ACHN (cell line): ENCODE measurements at regions not wholly inside any gene's neighbourhood (a gene's known extent, or its start where the extent isn't known, plus 50 kb on each side); places are given as distances from the start of the nearest gene placed in this dataset.
"Not testable (repeated sequence)": the region's sequence is repeated elsewhere in the genome, so short reads cannot be mapped to it uniquely, and the experiment has no call there.

ENCODE experiments used
- DNase-seq: peaks from one replicate; pipeline ENCODE4 v3.0.0-alpha.2; 2015
- in situ Hi-C: cut with HindIII; loops from 2 replicates; pipeline ENCODE4 v1.10.0; 2017; ENCODE audit warnings: low sequenced_read_pairs, low pct_ligation_motif_present, low pct_unique_long_range_greater_than_20kb

DNA sequence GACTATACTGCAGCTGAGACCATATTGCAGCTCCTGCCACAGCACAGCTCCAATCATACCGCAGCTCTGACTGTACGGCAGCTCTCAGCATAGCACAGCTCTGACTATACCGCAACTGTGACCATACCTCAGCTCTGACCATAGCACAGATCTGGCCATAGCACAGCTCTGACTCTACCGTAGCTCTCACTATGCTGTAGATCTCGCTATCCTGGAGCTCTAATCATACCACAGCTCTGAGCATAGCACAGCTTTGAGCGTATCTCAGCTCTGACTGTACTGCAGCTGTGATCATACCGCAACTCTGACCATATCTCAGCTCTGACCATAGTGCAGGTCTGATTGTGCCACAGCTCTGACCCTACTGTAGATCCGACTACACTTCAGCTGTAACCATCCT lies 139.2 kb downstream of the ASMT start:
- DNase-seq: no peak
- in situ Hi-C loops: no loop called here

DNA sequence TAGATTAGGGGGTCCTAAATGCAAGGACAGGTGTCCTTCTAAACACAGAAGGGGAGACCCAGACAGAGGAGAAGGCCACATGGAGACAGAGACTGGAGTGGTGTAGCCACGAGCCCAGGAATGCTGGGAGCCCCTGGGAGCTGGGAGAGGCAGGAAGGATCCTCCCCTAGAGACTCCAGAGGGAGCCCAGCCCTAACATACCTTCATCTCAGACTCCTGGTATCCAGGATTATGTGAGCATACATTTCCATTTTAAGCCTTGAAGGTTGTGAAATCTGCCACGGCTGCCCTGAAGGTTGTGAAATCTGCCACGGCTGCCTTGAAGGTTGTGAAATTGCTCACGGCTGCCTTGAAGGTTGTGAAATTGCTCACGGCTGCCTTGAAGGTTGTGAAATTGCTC lies 148.4 kb downstream of the ASMT start:
- no peak for DNase-seq
- in situ Hi-C loops: no loop called here

DNA sequence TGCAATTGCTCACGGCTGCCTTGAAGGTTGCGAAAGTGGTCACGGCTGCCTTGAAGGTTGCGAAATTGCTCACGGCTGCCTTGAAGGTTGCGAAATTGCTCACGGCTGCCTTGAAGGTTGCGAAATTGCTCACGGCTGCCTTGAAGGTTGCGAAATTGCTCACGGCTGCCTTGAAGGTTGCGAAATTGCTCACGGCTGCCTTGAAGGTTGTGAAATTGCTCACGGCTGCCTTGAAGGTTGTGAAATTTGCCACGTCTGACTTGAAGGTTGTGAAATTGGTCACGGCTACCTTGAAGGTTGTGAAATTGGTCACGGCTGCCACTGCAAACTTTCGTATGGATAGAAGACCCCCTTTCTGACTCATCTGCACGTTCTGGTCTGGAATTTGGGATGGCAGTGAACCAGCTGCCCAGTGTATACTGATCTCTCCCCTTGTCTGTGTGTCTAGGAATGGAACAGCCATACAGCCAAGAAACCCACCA lies 150.1 kb downstream of the ASMT start:
- DNase-seq, in situ Hi-C loops: not testable (repeated sequence)

DNA sequence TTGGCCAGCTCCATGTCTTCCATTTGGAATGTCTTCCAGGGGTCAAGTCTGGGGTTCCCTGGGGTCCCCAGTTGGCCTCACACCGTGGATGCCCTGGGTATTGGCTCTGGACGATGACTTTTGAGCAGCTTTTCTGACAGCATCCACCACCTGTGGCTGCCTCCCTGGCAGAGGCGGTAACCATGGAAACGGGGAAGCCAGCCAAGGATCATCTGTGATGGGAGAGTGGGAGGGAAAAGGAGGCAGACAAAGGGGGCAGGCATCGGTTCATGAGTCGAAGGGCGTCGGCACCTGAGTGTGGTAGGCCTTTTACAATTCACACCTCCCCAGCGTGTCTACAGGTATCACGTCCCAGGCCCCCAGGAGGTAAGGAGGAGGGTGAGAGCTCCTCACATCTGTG lies 152.2 kb downstream of the ASMT start:
- in situ Hi-C loops: no loop called here
- DNase-seq: no peak

DNA sequence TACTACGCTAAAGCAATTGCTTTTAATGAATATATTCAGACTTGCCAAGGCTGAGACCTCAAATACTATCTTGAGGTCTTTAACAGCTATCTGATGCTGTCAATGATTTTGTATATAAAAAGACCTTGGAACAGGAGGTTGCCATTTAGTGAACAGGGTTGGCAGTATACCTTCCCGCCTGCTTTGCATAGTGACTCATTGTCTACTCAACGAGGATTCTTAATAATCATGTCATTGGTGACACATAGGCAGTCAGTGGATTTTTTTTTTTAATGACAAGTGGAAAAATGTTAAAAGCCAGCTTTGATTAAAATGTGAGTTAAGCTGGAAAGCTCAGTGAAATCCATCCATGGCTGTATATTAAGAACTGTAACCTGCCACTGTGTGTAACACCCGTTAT lies 164.0 kb downstream of the ASMT start:
- in situ Hi-C loops: no loop called here
- no peak for DNase-seq

DNA sequence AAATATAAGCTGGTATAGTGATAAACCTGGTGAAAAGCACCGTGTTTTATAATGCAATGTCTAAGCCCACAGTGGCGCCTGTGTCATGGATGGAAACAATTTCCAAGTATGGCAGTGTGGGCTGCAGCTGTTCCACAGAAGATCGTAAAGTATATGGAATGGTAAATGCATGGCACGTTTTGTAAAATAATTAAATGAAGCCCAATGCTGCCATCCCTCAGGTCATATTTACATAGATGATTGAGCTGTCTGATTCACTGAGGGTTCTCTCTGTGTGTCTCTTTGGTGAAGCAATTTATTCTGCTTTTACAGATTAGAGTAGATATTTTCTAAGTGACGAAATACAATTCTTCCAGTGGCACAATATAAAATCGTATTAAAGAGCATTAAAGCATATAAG lies 164.8 kb downstream of the ASMT start:
- DNase-seq: no peak
- in situ Hi-C loops: no loop called here

DNA sequence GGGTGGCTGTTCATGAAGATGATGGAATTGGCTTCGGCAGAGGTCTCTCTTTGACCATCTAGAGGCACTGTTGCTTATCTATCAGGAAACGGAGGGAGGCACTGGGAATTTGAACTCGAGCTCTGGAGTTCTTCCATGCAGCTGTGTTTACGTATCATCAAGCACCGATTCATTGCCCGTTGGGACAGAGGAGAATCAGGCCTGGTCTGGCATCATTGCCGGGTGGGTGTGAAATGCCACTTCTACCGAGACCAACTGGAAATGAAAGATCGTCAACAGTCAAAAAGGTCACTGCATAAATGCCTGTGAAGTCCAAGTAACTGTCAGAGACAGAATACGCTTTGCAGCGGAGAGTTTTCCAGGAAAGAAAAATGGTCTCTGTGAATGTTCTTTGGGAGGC lies 166.9 kb downstream of the ASMT start:
- no peak for DNase-seq
- in situ Hi-C loops: no loop called here

DNA sequence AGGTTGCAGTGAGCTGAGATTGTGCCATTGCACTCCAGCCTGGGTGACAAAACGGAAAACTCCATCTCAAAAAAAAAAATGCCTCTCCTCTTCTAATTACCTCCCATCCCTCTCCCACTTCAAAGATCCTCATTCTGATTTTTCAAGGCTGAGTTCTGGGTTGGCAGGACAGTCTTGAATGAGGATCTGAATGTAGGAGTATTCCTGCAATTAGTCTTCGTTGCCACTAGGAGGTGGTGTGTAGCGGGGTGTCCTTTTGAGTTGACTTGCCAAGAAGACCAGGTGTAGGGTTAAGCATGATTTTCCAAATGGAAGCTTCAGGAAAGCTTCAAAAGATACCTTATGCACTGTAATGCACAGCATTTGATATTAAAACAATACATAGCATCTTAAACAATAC lies 169.9 kb downstream of the ASMT start:
- in situ Hi-C loops: no loop called here
- no peak for DNase-seq

DNA sequence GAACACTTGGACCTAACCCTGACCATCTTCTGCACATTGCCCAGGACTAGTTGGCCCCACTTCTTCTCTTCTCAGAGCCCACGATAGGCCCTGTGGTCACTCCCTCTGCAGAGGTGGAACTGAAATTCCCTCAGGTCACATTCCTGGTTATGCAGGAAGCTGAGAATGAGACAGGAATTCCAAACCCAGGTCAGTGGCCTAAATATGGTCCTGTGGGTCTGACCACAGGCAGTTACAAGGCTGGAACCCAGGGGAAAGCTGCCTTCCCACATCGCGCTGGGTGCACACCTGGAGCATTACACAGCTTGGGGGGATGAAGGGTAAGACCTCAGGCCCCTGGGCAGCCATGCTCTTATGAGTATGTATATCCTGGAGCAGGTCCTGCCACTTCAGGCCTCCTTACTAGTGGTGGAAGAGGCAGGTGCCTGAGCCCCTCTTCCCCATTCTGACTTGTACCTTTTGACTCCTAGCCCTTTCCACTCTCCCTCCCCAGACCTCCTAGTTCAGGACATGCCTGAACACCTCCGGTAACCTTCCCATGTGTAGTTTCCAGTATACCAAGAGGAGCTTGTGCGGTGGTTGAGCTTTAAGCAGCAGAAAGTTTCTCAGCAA lies 173.5 kb downstream of the ASMT start:
- DNase-seq: no peak
- in situ Hi-C loops: no loop called here

DNA sequence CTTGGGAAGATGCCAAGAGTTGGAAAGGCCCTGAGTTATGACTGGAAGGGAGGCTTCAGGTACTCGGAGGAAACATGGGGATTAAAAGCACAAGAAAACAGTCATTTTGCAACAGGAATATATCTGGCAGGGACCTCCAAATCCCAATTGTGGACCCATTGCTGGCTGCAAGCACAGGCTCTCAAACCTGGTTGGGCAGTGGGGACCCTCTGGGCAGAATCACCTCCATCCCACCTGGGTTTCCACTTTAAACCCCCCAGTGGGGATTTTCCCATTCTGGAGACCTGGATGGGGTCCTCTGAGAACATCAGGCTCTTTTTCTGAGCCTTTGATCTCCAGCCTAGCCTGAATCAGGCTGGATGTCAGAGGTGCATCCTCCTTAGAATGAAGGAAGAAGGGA lies 177.8 kb downstream of the ASMT start:
- in situ Hi-C loops: no loop called here

DNA sequence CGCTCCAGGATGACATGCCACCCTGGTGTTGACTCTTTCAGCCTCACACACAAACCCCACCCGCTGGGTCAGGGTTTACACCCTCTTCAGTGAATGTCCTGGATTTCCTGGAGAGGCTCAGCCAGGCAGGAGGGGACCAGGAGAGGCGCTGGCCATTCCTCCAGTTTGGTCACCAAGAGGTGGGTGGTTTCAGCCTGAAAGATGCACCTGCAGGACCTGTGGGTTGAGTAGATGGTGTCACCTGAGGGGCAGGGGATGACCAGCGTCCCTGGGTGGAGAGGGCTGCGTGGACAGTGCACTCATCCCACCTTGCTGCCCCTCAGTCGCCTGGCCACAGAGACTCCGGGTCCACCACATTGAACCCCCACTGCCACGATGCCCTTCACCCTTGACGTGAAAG lies 179.7 kb downstream of the ASMT start:
- no peak for DNase-seq

More for the DNA sequence above, 177.8 kb downstream of the ASMT start:
- DNase-seq: no peak

DNA sequence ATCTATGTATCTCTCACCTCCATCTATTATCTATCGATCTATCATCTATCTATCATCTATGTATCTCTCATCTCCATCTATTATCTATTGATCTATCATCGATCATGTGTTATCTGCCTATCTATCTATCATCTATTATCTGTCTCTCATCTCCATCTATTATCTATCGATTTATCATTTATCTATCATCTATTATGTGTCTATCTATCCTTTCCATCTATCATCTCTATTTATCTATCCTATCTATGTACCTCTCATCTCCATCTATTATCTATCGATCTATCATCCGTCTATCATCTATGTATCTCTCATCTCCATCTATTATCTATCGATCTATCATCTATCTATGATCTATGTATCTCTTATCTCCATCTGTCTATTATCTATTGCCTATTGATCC lies 188.1 kb downstream of the ASMT start:
- in situ Hi-C loops: no loop called here
- DNase-seq: no peak

More for the DNA sequence above, 179.7 kb downstream of the ASMT start:
- in situ Hi-C loops: no loop called here

DNA sequence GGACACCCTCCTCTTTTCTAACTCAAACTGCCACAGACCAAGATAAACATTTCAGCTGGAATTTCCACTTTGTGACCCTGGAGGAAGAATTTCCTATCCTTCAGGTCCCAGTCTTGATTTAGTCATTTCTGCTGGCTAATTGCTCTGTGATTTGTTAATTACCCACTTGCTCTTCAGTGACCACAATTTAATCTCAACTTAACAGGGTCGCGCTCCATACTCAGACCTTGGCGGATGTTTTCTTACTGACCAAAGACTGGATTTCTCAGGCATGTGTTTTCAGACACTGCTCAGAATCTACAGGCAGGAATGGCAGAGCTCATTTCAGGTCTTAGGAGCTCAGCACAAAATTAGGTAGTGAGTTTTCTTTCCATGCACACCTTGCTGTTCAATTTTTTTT lies 188.9 kb downstream of the ASMT start:
- in situ Hi-C loops: no loop called here
- DNase-seq: no peak

DNA sequence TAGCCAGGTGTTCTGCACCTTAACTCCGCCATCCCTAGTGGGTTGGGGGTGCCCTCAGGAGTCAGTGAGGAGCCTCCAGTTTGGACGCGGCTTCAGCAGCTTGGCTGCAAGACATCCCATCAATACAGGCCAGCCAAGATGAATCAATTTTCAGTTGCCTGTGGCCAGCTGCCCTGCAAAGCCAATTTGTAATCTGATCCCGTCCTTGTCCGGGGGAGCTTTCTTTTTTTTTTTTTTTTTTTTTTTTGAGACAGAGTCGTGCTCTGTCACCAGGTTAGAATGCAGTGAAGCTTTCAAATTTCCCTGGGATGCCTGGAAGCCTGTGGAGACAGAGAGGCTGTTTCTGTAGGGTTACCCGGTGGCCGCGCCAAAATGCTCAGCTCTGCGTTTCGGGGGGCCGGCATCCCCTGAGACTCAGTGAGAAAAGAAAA lies 192.5 kb downstream of the ASMT start:
- DNase-seq: no peak
- in situ Hi-C loops: no loop called here

DNA sequence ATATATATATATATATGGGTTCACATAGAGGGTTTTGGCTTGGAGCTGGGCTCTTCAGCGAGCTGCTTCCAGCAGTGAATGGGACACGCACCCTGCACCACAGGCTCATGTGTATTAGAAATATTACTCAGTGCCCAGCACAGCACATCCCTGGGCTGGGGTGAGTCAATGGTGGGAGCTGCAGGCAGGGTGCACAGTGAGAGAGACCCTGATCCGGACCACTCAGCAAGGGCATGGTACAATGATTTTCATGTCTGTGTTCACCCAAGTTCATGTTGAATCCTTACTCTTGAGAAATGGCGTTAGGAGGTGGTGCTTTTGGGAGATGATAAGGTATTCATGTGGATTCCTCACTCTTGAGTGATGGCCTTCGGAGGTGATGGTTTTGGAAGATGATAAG lies 194.7 kb downstream of the ASMT start:
- DNase-seq: no peak
- in situ Hi-C loops: no loop called here

DNA sequence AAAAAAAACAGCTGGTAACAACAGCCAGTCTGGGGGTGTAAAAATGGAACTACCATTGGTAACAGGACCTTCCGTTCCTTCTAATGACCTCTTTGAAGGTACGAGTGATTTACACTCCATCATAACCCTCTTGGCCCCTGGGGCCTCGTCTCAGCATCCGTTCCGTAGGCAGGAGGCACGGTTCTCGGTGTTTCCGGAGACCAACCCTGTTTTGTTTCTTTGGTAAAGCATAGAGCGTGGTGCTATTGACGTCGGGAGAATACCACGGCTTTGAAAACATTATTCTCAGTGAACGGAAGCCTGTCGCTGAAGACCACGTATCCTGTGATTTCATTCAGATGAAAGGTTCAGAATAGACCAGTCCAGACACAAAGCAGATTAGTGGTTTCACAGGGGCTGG lies 198.9 kb downstream of the ASMT start:
- DNase-seq: no peak
- in situ Hi-C loops: no loop called here

DNA sequence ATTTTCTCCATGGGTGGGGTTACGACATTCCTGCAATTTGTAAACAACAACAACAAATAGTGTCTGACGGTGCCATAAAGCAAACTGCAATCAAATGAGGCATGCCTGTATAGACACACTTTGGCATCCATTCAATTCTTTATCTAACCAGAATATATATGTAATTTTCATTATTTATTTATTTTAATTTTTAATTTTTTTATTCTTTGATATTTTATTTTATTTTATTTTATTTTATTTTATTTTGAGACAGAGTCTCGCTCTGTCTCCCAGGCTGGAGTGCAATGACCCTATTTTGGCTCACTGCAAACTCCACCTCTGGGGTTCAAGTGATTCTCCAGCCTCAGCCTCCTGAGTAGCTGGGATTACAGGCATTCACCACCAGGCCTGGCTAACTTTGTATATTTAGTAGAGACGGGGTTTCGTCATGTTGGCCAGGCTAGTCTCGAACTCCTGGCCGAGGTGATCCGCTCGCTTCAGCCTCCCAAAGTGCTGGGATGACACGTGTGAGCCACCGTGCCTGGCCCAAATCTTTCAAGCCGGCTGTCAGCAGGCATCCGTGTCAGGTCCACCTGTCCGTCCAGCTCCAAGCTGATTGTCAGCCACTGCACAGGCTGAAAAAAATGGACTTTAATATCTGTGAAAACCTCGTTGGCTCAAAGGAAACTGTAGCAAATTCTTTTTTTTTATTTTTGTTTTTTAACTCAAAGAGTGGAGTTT lies 200.8 kb downstream of the ASMT start:
- in situ Hi-C loops: no loop called here

DNA sequence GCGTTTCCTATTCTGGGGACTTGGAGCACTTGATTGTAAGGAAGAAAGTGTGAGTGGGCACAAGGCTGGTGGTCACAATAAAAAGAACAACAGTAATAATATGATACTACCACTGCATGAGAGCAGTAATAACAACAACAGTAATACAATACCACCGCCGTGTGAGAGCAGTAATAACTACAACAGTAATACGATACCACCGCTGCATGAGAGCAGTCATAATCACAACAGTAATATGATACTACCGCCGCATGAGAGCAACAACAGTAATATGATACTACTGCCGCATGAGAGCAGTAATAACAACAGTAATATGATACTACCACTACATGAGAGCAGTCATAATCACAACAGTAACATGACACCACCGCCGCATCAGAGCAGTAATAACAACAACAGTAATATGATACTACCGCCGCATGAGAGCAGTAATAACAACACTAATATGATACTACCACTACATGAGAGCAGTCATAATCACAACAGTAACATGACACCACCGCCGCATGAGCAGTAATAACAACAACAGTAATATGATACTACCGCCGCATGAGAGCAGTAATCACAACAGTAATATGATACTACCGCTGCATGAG lies 201.6 kb downstream of the ASMT start:
- DNase-seq, in situ Hi-C loops: not testable (repeated sequence)

More for the DNA sequence above, 200.8 kb downstream of the ASMT start:
- DNase-seq: no peak

DNA sequence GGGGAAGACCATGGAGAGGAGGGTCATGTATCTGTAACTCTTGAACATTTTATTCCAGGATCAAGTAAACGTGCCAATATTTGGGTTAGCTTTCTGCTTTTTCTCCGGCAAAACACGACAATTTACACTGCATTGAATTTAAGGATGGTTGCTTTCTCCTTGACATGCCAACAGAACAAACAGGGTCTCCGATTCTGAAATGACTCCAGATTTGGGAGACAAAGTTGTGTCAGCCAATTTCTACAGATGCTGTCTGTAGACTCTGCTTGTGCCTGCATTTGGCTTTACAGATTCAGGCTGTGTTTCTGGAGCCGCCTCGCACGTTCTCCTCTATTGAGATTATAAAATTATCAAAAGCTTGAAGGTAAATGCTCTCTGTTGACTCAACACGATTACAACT lies 207.0 kb downstream of the ASMT start:
- no peak for DNase-seq
- in situ Hi-C loops: no loop called here

DNA sequence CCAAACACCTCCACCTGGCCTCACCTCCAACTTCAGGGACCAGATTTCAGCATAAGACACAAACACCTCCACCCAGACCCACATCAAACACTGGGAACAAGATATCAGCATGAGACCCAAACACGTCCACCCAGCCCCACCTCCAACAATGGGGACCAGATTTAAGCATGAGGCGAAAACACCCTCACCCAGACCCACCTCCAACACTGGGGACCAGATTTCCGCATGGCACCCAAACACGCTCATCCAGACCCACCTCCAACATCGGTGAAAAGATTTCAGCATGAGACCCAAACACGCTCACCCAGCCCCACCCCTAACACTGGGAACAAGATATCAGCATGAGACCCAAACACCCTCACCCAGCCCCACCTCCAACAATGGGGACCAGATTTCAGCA lies 210.0 kb downstream of the ASMT start:
- in situ Hi-C loops: no loop called here

More for the DNA sequence above, 210.0 kb downstream of the ASMT start:
- no peak for DNase-seq
